ENCODE measurements at regions not wholly inside any gene's neighbourhood (a gene's known extent, or its start where the extent isn't known, plus 50 kb on each side); places are given as distances from the start of the nearest gene placed in this dataset.

GRCh38 chr11:116510886-116511650 lies 261.7 kb downstream of the BUD13 start:
- in situ Hi-C loops (cut with HindIII; ENCODE audit: low sequenced_read_pairs): no loop called here

- in situ Hi-C loops (cut with HindIII; ENCODE audit: low sequenced_read_pairs): no loop called here
Measured at GRCh38 chr11:116510166-116510565, 262.6 kb downstream of the BUD13 start.

GRCh38 chr11:116509551-116509950 lies 263.2 kb downstream of the BUD13 start:
- in situ Hi-C loops (cut with HindIII; ENCODE audit: low sequenced_read_pairs): no loop called here

GRCh38 chr11:116507849-116508695 lies 264.7 kb downstream of the BUD13 start:
- in situ Hi-C loops (cut with HindIII; ENCODE audit: low sequenced_read_pairs): no loop called here

- in situ Hi-C loops (cut with HindIII; ENCODE audit: low sequenced_read_pairs): no loop called here
Measured at GRCh38 chr11:116507016-116507415, 265.8 kb downstream of the BUD13 start.

- in situ Hi-C loops (cut with HindIII; ENCODE audit: low sequenced_read_pairs): no loop called here
Measured at GRCh38 chr11:116506263-116506825, 266.4 kb downstream of the BUD13 start.

GRCh38 chr11:116505298-116506262 lies 267.2 kb downstream of the BUD13 start:
- in situ Hi-C loops (cut with HindIII; ENCODE audit: low sequenced_read_pairs): no loop called here

- in situ Hi-C loops (cut with HindIII; ENCODE audit: low sequenced_read_pairs): no loop called here
Measured at GRCh38 chr11:116504541-116505297, 268.1 kb downstream of the BUD13 start.

- in situ Hi-C loops (cut with HindIII; ENCODE audit: low sequenced_read_pairs): no loop called here
Measured at GRCh38 chr11:116503216-116504160, 269.3 kb downstream of the BUD13 start.

- in situ Hi-C loops (cut with HindIII; ENCODE audit: low sequenced_read_pairs): no loop called here
Measured at GRCh38 chr11:116502641-116503061, 270.1 kb downstream of the BUD13 start.

GRCh38 chr11:116501728-116502127 lies 271.1 kb downstream of the BUD13 start:
- in situ Hi-C loops (cut with HindIII; ENCODE audit: low sequenced_read_pairs): no loop called here

GRCh38 chr11:116500947-116501602 lies 271.7 kb downstream of the BUD13 start:
- in situ Hi-C loops (cut with HindIII; ENCODE audit: low sequenced_read_pairs): no loop called here

- in situ Hi-C loops (cut with HindIII; ENCODE audit: low sequenced_read_pairs): no loop called here
Measured at GRCh38 chr11:116500026-116500946, 272.5 kb downstream of the BUD13 start.

- in situ Hi-C loops (cut with HindIII; ENCODE audit: low sequenced_read_pairs): no loop called here
Measured at GRCh38 chr11:116499396-116500003, 273.3 kb downstream of the BUD13 start.

- in situ Hi-C loops (cut with HindIII; ENCODE audit: low sequenced_read_pairs): no loop called here
Measured at GRCh38 chr11:116498161-116498560, 274.6 kb downstream of the BUD13 start.

GRCh38 chr11:116492600-116492999 lies 280.2 kb downstream of the BUD13 start:
- in situ Hi-C loops (cut with HindIII; ENCODE audit: low sequenced_read_pairs): no loop called here

Measured in endothelial cell of hepatic sinusoid (primary cell).